ENCODE measurements at regions not wholly inside any gene's neighbourhood (a gene's known extent, or its start where the extent isn't known, plus 50 kb on each side); places are given as distances from the start of the nearest gene placed in this dataset.
A peak's percentile ranks its signal among the peaks of the same experiment; 100 is the strongest.

GRCh38 chr10:22854935-22855421 lies 72.9 kb upstream of the ARMC3 start:
- Histone ChIP-seq H3K27me3 (ENCODE audit: insufficient read depth, low read length) (no peaks in the 10 kb centered on the region), H4K20me1 (ENCODE audit: insufficient read depth, low read length) (no peaks in the 10 kb centered on the region), H3K4me1 (ENCODE audit: insufficient read depth, low read length) (peaks cover 3% of the 10 kb centered on the region), H3K4me3 (ENCODE audit: insufficient read depth, low read depth, low read length) (no peak overlapping the region), H3K36me3 (ENCODE audit: insufficient read depth, low read length) (no peaks in the 10 kb centered on the region), H3K9me3 (ENCODE audit: insufficient read depth, low read depth, low read length) (no peaks in the 10 kb centered on the region), H2AFZ (ENCODE audit: low read depth, low read length) (no peak overlapping the region), H3K79me2 (ENCODE audit: insufficient read depth, low read length) (no peaks in the 10 kb centered on the region), H3K4me2 (ENCODE audit: low read length) (no peak overlapping the region), H3K27ac (ENCODE audit: low read depth, low read length) (no peak overlapping the region), H3K9ac (ENCODE audit: low read length) (no peak overlapping the region)
- H3K27me3 Mint-ChIP-seq (ENCODE audit: low read depth, unreplicated experiment): no peaks in the 10 kb centered on the region
- FAIRE-seq: no peak
- H3K36me3 Mint-ChIP-seq (ENCODE audit: low read depth, unreplicated experiment): no peaks in the 10 kb centered on the region
- H3K9me3 Mint-ChIP-seq (ENCODE audit: unreplicated experiment): no peaks in the 10 kb centered on the region
- H3K4me1 Mint-ChIP-seq (ENCODE audit: low read depth, unreplicated experiment): peaks cover 7% of the 10 kb centered on the region
- no peak for TF ChIP-seq EZH2 (IDR thresholded peaks at IDR 0.05; ENCODE audit: insufficient read depth, low read length)
- peak; percentile 38 for DNase-seq (ENCODE audit: low read depth)
- no peak overlapping the region for H3K4me3 Mint-ChIP-seq (ENCODE audit: unreplicated experiment)
- H3K27ac Mint-ChIP-seq (ENCODE audit: unreplicated experiment): no peak overlapping the region

DNA sequence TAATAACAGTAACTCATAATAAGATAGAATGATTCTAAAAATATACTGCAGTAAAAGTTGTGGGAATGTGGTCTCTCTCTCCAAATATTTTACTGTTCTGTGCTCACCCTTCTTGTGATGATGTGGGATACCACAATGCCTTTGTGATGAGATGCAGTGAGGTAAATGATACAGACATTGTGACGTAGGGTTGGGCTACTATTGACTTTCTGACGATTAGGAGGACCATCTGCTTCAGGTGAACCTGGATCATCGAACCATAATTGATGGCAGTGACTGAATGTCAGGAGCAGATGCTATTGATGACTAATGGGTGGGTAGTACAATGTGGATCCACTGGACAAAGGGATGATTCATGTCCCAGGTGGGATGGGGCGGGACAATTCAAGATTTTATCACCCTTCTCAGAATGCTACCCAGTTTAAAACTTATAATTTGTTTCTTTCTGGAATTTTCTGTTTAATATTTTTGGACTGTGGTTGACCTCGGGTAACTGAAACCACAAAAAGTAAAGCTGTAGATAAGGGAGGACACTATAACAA lies 73.9 kb upstream of the ARMC3 start:
- DNase-seq (ENCODE audit: low read depth): peak; percentile 98
- no peaks in the 10 kb centered on the region for H3K36me3 ChIP-seq (ENCODE audit: insufficient read depth, low read length)
- no peak overlapping the region for H3K4me2 ChIP-seq (ENCODE audit: low read length)
- H3K27ac ChIP-seq (ENCODE audit: low read depth, low read length): no peak overlapping the region
- H3K9me3 ChIP-seq (ENCODE audit: insufficient read depth, low read depth, low read length): no peaks in the 10 kb centered on the region
- TF ChIP-seq EZH2 (IDR thresholded peaks at IDR 0.05; ENCODE audit: insufficient read depth, low read length) (no peak), CTCF (IDR thresholded peaks at IDR 0.05; ENCODE audit: insufficient read depth, low read depth, low read length) (no peak)
- no peaks in the 10 kb centered on the region for H3K79me2 ChIP-seq (ENCODE audit: insufficient read depth, low read length)
- no peak overlapping the region for H3K27ac Mint-ChIP-seq (ENCODE audit: unreplicated experiment)
- no peaks in the 10 kb centered on the region for H3K27me3 Mint-ChIP-seq (ENCODE audit: low read depth, unreplicated experiment)
- H4K20me1 ChIP-seq (ENCODE audit: insufficient read depth, low read length): no peaks in the 10 kb centered on the region
- H3K27me3 ChIP-seq (ENCODE audit: insufficient read depth, low read length): no peaks in the 10 kb centered on the region
- no peak for FAIRE-seq
- no peak overlapping the region for H3K9ac ChIP-seq (ENCODE audit: low read length)
- no peak overlapping the region for H3K4me3 ChIP-seq (ENCODE audit: insufficient read depth, low read depth, low read length)
- peaks cover 3% of the 10 kb centered on the region for H3K4me1 ChIP-seq (ENCODE audit: insufficient read depth, low read length)
- H2AFZ ChIP-seq (ENCODE audit: low read depth, low read length): no peak overlapping the region
- H3K36me3 Mint-ChIP-seq (ENCODE audit: low read depth, unreplicated experiment): no peaks in the 10 kb centered on the region
- peaks cover 11% of the 10 kb centered on the region for H3K4me1 Mint-ChIP-seq (ENCODE audit: low read depth, unreplicated experiment)
- no peaks in the 10 kb centered on the region for H3K9me3 Mint-ChIP-seq (ENCODE audit: unreplicated experiment)
- no peak overlapping the region for H3K4me3 Mint-ChIP-seq (ENCODE audit: unreplicated experiment)

- no peaks in the 10 kb centered on the region for H3K9me3 ChIP-seq (ENCODE audit: insufficient read depth, low read depth, low read length)
- no peaks in the 10 kb centered on the region for H3K36me3 ChIP-seq (ENCODE audit: insufficient read depth, low read length)
- no peaks in the 10 kb centered on the region for H3K27me3 ChIP-seq (ENCODE audit: insufficient read depth, low read length)
- no peak overlapping the region for H3K27ac ChIP-seq (ENCODE audit: low read depth, low read length)
- Mint-ChIP-seq H3K27ac (ENCODE audit: unreplicated experiment) (no peak overlapping the region), H3K36me3 (ENCODE audit: low read depth, unreplicated experiment) (no peaks in the 10 kb centered on the region), H3K4me3 (ENCODE audit: unreplicated experiment) (no peak overlapping the region), H3K27me3 (ENCODE audit: low read depth, unreplicated experiment) (no peaks in the 10 kb centered on the region), H3K4me1 (ENCODE audit: low read depth, unreplicated experiment) (peaks cover 11% of the 10 kb centered on the region), H3K9me3 (ENCODE audit: unreplicated experiment) (no peaks in the 10 kb centered on the region)
- no peak overlapping the region for H3K4me2 ChIP-seq (ENCODE audit: low read length)
- peaks cover 3% of the 10 kb centered on the region for H3K4me1 ChIP-seq (ENCODE audit: insufficient read depth, low read length)
- FAIRE-seq: no peak
- H2AFZ ChIP-seq (ENCODE audit: low read depth, low read length): no peak overlapping the region
- DNase-seq (ENCODE audit: low read depth): no peak
- no peak overlapping the region for H3K4me3 ChIP-seq (ENCODE audit: insufficient read depth, low read depth, low read length)
- H3K79me2 ChIP-seq (ENCODE audit: insufficient read depth, low read length): no peaks in the 10 kb centered on the region
- TF ChIP-seq EZH2 (IDR thresholded peaks at IDR 0.05; ENCODE audit: insufficient read depth, low read length) (no peak), CTCF (IDR thresholded peaks at IDR 0.05; ENCODE audit: insufficient read depth, low read depth, low read length) (no peak)
- H3K9ac ChIP-seq (ENCODE audit: low read length): no peak overlapping the region
- H4K20me1 ChIP-seq (ENCODE audit: insufficient read depth, low read length): no peaks in the 10 kb centered on the region
Measured at GRCh38 chr10:22852712-22853353, 75.0 kb upstream of the ARMC3 start.
